NCI-H187 (cell line): ENCODE measurements at regions not wholly inside any gene's neighbourhood (a gene's known extent, or its start where the extent isn't known, plus 50 kb on each side); places are given as distances from the start of the nearest gene placed in this dataset.
"Not testable (repeated sequence)": the region's sequence is repeated elsewhere in the genome, so short reads cannot be mapped to it uniquely, and the experiment has no call there.

ENCODE experiments used
- DNase-seq, 2 experiments: peaks; one replicate each; lab custom pipeline; 2025; lab: John Stamatoyannopoulos, UW

DNA sequence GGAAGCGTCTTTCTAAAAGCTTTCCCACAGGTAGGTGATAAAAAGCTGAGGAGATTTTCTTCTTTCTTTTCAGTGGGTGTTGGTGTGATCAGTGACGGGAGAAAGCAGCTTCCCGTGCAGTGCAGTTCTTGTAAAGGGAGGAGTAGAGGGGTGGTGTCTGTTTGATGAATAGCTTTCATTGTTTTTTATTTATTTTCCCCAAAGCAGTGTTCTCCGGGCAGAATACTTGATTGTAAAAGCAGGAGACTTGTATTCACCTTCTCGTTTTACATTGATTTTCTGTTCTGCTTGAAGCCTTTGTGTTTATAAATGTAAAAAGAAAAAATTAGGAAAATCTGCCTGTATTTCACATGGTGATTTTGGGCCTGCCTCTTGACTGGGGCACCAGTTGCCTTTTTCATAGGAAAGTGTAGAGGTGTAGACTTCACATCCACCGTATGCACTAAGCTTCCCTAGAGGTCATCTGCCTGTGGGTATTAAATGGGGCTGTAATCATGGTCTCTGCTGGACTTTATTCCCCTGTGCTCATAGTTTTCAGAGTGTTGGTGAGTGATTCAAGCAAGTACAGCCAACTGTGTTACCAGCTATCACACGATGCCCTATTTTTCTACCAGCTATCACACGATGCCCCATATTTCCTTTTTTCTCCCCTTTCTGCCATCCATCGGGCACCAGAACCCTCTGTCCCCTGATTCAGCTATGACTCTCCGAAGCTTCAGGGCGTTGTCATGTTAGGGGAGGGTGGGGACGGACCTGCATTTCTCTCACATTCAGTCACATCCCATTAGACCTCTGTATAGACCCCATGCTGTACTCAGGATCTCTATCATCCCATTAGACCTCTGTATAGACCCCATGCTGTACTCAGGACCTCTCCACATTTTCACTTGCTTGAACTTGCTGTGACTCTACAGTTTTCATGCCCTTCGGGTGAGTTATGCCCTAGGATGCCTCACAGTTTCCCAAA is 526.5 kb downstream of the TRIML1 start:
- DNase-seq: no peak

DNA sequence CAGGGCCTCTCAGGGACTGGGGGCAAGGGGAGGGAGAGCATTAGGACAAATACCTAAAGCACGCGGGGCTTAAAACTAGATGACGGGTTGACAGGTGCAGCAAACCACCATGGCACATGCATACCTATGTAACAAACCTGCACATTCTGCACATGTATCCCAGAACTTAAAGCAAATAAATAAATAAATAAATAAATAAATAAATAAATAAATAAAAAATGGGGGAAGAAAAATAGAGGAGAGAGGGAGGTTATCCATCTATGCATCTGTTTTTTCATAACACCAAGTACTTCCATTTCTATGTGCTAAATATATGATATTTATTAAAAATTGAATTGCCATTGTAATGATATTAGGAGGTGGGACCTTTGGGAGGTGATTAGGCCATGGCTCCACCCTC is 539.5 kb downstream of the TRIML1 start:
- not testable (repeated sequence) for DNase-seq

DNA sequence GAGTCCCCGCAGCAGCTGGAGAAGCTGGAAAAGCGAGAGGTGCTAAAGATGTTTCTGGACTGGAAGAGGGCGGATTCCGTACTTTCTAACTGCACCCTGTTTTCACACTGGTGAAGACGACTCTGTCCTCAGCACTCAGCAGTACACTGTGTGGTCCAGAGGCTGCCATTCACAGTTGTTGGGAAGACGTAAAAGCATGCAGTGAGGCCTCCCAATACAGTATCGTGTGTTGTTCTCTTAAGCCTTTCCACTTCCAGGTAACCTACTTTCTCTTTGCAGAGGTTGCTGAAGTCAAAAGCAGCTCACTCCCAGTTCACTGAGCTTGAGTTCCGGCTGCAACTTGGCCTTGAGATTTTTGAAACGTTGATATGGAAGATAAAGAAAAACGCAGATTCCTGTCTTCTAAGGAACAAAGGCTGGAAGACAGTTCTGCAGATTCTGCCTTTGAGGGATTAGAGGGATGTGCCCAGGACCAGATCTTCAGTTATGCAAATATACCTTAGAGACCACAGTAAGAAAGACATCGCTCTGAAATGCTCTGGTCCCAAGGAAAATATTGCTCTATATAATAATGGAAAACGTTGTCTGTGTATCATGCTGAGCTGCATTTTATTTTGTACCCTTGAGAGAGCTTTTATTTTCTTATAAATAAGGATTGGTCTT is 540.9 kb downstream of the TRIML1 start:
- DNase-seq: no peak

DNA sequence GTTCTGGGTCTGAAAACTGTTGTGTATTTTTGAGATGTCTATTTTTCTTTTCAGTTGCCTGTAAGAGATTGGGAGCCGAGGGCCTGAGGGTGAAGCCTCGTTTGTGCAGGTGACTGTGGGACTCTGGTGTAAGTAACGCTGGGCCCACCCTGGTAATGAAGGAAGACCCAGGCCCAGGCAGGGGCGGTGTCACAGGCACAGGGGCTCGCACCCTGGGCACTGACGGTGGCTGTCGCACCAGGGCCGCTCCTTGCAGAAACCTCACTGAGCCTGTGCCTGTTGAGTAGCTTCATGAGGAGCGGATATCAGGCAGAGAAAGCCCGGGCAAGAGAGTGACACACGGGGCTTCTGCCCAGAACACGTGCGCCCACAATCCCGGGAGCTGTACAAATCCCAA is 541.4 kb downstream of the TRIML1 start:
- DNase-seq: no peak

DNA sequence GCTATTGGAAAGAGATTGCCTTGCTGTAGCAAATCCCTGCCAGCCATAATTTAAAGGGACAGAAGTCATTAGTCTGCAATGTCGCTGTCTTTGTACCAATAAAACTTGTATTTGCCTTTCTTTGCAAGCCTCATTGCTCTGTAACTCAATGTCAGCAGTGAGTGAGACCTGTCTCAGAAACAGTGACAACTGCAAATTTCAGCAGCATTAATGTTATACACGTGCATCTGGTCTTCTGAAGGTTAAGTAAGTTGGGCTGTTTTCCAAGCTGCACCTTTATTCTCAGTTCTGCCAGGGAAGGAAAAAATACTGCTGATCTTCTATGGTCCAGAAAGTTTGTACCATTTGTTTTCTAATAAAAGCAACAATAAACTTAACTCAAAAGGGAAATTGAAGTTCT is 543.1 kb downstream of the TRIML1 start:
- no peak for DNase-seq

DNA sequence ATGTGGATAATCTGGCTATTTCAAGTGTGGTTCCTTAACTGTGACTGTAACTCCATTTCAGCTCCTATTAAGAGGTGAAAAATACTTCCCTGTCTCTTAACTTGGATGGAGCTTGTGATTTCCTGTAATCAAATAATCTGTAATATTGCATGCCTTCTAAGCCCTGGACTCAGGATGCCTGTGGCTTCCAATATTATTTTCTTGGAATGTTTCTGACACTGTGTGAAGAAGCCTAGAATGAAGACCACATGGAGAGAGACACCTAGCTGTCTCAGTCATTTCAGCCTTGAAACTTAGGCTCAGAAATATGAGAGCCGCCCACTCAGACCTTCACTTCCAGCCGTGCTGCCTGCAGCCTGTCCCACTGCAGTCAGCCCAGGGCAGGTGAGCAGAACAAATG is 544.3 kb downstream of the TRIML1 start:
- DNase-seq: no peak

DNA sequence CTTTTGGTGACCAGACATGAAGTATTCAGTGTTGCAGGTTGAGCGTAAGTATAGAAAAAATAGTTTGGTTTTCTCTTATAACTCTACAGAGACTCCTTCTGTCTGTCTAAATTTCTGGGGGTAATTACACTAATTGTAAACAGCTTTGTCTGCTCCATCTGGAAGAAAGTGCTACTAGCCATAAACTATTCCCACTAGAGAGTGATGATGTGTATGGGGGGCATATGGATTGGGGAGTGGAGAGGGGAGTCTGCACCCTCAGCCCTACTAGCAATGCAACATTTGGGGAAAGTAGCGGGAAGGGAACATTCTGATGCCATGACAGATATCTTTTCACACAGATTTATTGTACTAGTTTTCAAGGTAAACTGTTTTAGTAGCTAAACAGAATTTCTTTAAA is 549.7 kb downstream of the TRIML1 start:
- DNase-seq: no peak

DNA sequence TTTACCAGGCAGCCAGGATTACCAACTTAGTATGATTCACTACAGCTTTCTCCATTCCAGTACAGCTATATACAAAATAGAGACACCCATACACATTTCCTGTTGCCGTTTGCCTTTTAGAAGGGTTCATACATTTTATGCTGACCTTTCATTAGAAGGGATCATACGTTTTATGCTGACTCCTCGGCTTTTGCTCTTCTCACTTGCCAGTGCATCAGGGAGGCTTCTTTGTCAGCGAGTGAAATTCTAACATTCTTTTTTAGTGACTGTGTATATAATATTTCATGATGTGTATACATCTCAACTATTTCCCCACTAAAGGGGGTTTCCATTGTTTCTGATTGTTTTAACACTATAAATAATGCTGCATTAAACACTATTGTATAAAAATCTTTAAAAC is 552.6 kb downstream of the TRIML1 start:
- DNase-seq: no peak

DNA sequence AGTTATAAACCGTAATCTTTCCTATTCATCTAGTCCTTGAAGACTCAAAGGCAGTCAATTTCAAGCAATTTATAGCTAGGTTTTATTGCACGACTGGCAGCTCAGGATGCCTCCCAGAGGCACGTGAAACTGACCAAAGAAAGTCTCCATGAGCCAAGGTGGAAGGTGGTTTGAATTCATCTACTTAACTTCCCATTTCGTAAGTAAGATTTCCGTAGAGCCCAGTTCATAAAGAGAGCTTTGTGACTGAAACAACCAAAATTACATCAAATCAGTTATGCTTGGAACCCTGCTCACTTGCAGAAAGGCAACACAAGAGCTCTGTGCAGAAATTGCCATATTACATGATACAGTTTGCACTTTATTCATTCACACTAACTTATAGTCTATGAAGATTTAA is 556.0 kb downstream of the TRIML1 start:
- no peak for DNase-seq

DNA sequence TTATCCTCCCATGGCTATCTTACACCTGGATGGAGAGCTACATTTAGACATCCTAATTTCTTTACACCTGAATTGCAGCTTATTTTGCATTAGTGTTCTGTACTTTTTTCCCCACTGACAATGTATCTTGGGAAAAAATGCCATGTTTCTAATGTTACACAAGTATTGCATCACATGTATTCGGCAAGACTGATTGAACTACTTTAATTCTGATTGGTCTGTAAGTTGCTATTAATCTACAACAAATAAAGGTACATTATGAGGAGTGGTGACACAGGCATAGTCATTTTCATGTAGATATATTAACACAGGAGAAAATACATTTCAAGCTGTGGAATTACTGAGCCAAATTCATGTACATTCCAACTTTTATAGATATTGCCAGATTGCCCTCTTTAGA is 558.0 kb downstream of the TRIML1 start:
- DNase-seq: no peak

DNA sequence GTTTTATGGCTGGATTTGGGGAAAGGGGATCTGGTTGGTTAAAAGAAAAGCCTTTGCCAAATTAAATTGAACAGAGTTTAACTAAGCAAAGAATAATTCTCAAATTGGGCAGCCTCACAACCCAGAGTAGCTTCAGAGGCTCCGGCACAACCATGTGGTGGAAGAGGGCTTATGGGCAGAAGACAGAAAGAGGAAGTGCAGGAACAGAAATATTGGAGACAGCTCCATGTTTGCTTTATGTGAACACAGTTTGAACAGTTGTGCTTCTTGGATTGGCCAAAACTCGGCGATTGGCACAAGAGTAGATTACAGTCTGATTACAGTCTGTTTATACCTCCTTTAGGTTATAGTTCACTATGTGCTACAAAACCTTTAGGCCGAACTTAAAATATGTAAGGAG is 562.7 kb downstream of the TRIML1 start:
- no peak for DNase-seq

DNA sequence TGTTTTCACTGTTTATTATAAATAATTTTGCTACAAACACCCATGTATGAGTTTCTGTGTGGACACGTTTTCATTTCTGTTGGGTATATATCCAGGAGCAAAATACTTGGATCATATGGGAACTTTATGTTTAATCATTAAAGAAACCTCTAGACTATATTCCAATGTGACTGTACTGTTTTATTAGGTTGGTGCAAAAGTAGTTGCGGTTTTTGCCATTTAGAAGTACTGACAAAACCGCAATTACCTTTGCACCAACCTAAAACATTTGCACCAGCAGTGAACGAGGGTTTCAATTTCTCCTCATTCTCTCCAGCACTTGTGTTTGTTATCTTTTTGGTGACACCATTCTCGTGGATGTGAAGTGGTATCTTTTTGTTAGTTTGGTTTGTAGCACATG is 565.0 kb downstream of the TRIML1 start:
- no peak for DNase-seq

DNA sequence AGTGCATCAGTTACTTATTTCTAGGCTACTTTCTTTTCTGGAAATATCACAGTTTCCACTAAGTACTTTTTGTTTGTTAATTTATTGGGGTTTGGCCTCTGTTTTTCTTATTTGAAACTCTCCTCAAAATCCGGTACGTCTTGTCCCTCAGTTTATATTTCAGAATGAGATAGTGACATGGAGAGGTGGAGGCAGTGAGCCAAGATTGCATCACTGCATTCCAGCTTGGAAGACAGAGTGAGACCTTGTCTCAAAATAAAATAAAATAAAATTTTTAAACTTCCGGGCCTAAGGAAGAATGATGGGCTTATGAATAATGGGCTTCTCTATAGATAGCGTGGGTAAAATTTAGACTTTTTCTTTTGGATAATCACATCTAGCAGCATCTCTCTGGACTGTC is 567.8 kb downstream of the TRIML1 start:
- DNase-seq: no peak

DNA sequence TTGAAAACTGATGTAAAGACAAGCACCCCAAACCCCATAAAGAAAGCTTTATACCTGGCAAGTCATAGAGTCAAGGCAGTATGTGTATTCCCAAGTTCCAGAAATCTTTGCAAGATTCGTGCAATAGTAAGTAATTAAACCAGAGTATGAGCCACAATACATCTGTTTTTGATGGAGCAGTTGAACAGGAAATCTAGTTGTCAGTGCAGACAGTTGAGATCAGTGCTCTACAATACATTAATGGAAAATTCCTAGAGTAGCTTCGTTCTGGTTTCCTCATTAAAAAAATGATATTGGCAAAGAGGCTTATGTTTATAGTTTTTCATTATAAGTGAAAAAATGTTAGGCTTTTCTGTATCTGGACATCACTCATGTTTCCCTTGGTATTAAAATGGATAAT is 575.3 kb downstream of the TRIML1 start:
- no peak for DNase-seq

DNA sequence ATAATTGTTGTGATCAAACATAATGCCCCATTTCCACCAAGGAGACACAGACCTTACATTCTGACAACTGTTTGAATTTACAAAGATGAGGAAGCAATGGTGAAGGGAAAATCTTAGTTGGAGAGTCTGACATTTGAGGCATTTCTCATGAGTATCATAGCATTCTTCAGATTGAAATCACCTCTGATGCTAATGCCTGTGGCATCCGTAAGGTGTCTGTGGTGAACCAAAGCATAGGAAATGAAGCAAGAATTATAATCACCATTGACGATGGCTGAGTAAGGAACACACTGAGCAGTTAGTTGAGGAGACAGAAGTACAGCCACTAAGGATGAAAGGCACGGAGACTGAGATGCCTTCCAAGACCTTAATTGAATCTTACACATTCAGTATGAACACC is 575.7 kb downstream of the TRIML1 start:
- DNase-seq: no peak

DNA sequence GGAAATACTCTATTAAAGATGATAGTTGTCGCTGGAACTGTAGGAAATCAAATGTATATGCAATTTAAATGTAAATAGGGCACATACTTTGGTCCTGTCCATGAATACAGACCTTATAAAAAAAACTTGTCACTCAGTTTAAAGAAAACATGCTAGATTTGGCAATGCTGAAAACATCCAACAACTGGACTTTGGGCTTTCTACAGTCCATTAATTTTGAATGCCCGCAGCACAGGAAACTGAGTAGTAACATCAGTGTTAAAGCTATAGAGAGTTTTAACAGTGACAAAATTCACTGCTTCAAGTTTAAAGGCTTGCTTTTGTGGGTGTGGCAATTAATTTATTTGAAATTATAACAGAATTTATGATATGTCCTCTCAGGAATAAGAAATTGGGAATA is 578.4 kb downstream of the TRIML1 start:
- DNase-seq: no peak

DNA sequence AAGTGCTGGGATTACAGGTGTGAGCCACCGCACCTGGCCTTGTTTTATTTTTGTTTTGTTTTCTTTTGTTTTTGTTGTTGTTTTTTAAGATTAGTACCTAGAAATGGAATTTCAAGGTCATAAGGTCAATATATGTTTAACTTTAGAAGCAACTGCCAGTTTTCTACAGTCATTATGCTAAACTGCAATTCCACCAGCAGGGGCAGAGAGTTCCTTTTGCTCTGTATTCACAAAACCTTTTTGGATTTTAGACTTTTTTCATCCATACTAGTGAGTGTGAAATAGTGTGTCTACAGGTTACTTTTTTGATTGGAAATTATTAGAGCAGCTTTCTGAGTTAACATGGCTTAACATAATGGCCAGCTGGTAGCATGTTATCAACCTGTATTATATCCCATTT is 580.6 kb downstream of the TRIML1 start:
- DNase-seq: no peak

DNA sequence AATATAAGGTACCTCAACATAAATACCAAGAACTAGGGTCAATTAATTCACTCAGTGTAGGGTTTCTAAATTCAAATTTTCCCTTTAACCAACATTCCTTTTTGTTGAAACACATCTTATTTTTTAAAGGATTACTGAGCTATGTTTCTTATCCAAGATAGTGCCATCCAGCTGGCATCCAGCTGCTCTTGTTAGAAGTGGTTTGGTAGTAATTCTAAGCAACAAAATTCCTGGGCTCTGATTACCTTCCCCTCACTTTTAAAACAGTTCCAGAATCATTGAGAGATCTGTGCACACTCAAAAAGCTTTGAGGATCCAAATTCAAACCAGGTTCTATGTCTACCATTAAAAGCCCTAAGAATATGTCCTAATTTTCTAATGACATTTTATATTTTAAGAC is 583.7 kb downstream of the TRIML1 start:
- no peak for DNase-seq

DNA sequence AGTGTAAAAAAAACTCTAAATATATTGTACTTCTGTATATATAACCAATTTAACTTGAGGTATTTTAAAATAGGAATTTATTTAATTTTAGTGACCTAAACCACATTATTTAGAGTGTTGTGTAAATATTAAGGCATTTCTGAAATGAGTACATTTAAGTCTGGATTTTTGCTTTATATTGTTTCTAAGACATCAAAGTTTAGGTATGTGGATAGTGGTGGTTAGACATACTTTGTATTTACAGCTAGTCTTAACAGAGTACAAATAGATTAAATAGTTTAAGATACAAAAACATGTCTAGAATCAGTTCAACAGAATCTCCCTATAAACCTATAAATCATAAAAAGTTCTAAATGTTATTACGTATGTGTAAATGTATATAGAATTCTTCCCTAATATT is 588.5 kb downstream of the TRIML1 start:
- no peak for DNase-seq

DNA sequence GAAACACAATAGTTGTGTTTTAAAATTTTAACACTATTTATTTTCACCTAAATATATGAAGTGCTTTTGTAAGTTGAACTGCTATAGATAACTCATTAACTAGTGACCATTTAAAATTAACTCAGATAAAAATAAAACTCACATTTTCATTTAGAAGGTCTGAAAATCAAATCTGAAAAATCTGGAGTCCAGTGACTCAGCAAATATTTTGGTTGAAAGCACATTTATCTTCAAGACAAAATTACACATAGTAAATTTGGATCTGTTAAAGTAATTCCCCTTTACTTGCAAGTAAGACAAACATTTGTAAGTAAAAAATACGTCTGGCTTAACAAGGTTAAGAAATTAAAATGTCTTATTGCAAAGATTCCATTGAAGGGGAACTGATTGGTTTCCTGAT is 589.1 kb downstream of the TRIML1 start:
- DNase-seq: no peak

DNA sequence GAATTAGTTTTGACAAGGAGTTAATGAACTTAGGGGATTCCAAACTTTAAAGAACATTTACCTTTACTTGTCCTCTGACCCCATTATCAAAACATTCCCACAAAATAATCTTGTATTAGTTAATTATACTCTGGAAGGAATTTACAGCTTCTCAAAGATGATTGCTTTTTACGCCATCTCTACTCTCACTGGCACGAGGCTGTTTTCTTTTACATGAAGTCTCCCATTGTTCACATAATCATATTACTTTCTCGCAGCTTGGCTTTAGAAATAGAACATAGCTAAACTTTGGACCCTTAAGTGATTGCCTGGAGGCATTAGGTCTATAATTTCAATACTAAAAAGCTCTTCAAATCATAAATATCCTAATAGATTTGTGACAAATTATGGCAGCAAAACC is 592.9 kb downstream of the TRIML1 start:
- no peak for DNase-seq

DNA sequence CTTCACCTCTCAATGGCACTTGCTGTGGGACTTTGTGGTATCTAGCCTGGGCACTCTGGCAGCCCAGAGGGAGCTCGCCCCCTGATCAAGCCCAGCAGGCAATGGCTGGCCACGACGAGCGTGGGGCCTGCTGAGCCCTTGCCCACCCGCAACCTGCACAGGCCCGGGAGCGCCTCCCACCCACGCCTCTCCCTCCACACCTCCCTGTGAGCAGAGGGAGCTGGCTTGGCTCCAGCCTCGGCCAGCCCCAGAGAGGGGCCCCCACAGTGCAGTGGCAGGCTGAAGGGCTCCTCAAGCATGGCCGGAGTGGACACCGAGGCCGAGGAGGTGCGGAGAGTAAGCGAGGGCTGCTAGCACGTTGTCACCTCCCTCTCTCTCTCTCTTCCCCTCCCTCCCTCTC is 595.8 kb downstream of the TRIML1 start:
- DNase-seq: no peak

DNA sequence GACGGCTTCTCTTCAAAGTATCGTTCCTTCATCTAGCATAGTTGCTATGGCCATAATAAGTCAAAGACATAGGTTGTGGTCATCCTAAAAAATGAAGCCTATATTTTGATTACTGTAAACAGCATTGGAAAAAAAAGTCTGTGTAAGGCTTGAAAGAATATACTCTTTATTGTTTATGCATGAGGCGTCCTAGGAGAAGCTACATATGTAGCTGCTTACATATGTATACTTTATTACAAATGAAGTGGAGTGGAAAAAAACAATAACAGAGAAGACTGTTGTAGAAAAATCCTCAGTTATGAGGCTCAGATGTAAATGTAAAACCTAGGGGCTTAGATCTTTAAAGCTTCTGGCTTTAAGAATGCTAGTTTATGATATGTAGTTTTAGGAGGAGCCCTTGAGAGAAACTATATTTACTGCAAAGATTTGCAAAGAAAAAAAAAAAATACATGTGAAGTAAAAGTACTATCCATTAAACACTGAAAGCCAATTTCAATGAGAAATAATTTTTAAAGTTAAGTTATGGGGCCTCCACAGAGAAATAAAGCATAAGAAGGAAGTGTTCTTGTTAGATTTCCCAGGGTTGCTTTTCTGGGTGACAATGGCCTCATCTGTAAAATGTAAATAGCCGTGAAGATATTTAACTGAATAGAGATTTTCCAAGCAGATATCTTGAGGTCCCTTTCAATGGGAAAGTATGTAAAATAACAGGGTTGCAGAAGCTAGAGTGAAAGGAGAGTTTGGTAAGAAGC is 598.2 kb downstream of the TRIML1 start:
- no peak for DNase-seq
